ENCODE measurements at regions not wholly inside any gene's neighbourhood (a gene's known extent, or its start where the extent isn't known, plus 50 kb on each side); places are given as distances from the start of the nearest gene placed in this dataset.

GRCh38 chr20:12435268-12435667, 517.6 kb downstream of the BTBD3 start:
- no peaks in the 10 kb centered on the region for H3K4me1 Mint-ChIP-seq
- DNase-seq (no peak), ATAC-seq (ENCODE audit: low read depth in 2 of 2) (no peak)
- H3K27ac Mint-ChIP-seq = no peak overlapping the region
- H3K4me3 Mint-ChIP-seq = no peak overlapping the region
- H3K27me3 ChIP-seq (ENCODE audit: control insufficient read depth, insufficient read depth, low read length) = no peaks in the 10 kb centered on the region
- H3K9me3 Mint-ChIP-seq = peaks cover 0 to 28% (median 7%) of the 10 kb centered on the region in 7 donors
- H3K27me3 Mint-ChIP-seq = no peaks in the 10 kb centered on the region
- H3K9me3 ChIP-seq (ENCODE audit: control insufficient read depth in 2 of 2, low read length in 2 of 2) = no peaks in the 10 kb centered on the region
- H3K4me1 ChIP-seq (ENCODE audit: control insufficient read depth, insufficient read depth, low read length, poor library complexity, severe bottlenecking) = no peaks in the 10 kb centered on the region
- H3K36me3 ChIP-seq (ENCODE audit: control insufficient read depth, insufficient read depth, low read length) = no peaks in the 10 kb centered on the region
- no peak overlapping the region for H3K27ac ChIP-seq (ENCODE audit: insufficient read depth, low read length, poor library complexity, severe bottlenecking)
- H3K36me3 Mint-ChIP-seq = no peaks in the 10 kb centered on the region
- no peak overlapping the region for H3K4me3 ChIP-seq (ENCODE audit: low read depth, low read length)

GRCh38 chr20:12453711-12454110, 536.0 kb downstream of the BTBD3 start:
- H3K27me3 Mint-ChIP-seq = no peaks in the 10 kb centered on the region
- Histone ChIP-seq H3K9me3 (ENCODE audit: control insufficient read depth in 2 of 2, low read length in 2 of 2) (peaks cover 2 to 4% of the 10 kb centered on the region in 2 experiments), H3K4me3 (ENCODE audit: low read depth, low read length) (no peak overlapping the region), H3K27me3 (ENCODE audit: control insufficient read depth, insufficient read depth, low read length) (no peaks in the 10 kb centered on the region), H3K27ac (ENCODE audit: insufficient read depth, low read length, poor library complexity, severe bottlenecking) (no peak overlapping the region), H3K36me3 (ENCODE audit: control insufficient read depth, insufficient read depth, low read length) (no peaks in the 10 kb centered on the region), H3K4me1 (ENCODE audit: control insufficient read depth, insufficient read depth, low read length, poor library complexity, severe bottlenecking) (no peaks in the 10 kb centered on the region)
- peaks cover 0 to 29% (median 9%) of the 10 kb centered on the region in 7 donors for H3K9me3 Mint-ChIP-seq
- DNase-seq (no peak), ATAC-seq (ENCODE audit: low read depth in 2 of 2) (no peak)
- H3K4me3 Mint-ChIP-seq = no peak overlapping the region
- H3K4me1 Mint-ChIP-seq = no peaks in the 10 kb centered on the region
- no peaks in the 10 kb centered on the region for H3K36me3 Mint-ChIP-seq
- H3K27ac Mint-ChIP-seq = no peak overlapping the region

GRCh38 chr20:12455148-12455547, 537.5 kb downstream of the BTBD3 start:
- Histone ChIP-seq H3K4me1 (ENCODE audit: control insufficient read depth, insufficient read depth, low read length, poor library complexity, severe bottlenecking) (no peaks in the 10 kb centered on the region), H3K4me3 (ENCODE audit: low read depth, low read length) (no peak overlapping the region), H3K27ac (ENCODE audit: insufficient read depth, low read length, poor library complexity, severe bottlenecking) (no peak overlapping the region), H3K36me3 (ENCODE audit: control insufficient read depth, insufficient read depth, low read length) (no peaks in the 10 kb centered on the region), H3K27me3 (ENCODE audit: control insufficient read depth, insufficient read depth, low read length) (no peaks in the 10 kb centered on the region), H3K9me3 (ENCODE audit: control insufficient read depth in 2 of 2, low read length in 2 of 2) (peaks cover 0 to 4% of the 10 kb centered on the region in 2 experiments)
- H3K27ac Mint-ChIP-seq = no peak overlapping the region
- no peak overlapping the region for H3K4me3 Mint-ChIP-seq
- peaks cover 0 to 22% (median 9%) of the 10 kb centered on the region in 7 donors for H3K9me3 Mint-ChIP-seq
- DNase-seq = no peak
- no peaks in the 10 kb centered on the region for H3K27me3 Mint-ChIP-seq
- no peak for ATAC-seq (ENCODE audit: low read depth in 2 of 2)
- H3K4me1 Mint-ChIP-seq = no peaks in the 10 kb centered on the region
- no peaks in the 10 kb centered on the region for H3K36me3 Mint-ChIP-seq

- no peaks in the 10 kb centered on the region for H3K27me3 Mint-ChIP-seq
- ATAC-seq (ENCODE audit: low read depth in 2 of 2) (no peak), DNase-seq (no peak)
- Histone ChIP-seq H3K36me3 (ENCODE audit: control insufficient read depth, insufficient read depth, low read length) (no peaks in the 10 kb centered on the region), H3K27me3 (ENCODE audit: control insufficient read depth, insufficient read depth, low read length) (no peaks in the 10 kb centered on the region), H3K27ac (ENCODE audit: insufficient read depth, low read length, poor library complexity, severe bottlenecking) (no peak overlapping the region), H3K9me3 (ENCODE audit: control insufficient read depth in 2 of 2, low read length in 2 of 2) (no peaks in the 10 kb centered on the region), H3K4me1 (ENCODE audit: control insufficient read depth, insufficient read depth, low read length, poor library complexity, severe bottlenecking) (no peaks in the 10 kb centered on the region), H3K4me3 (ENCODE audit: low read depth, low read length) (no peak overlapping the region)
- H3K4me1 Mint-ChIP-seq = no peaks in the 10 kb centered on the region
- no peak overlapping the region for H3K4me3 Mint-ChIP-seq
- H3K9me3 Mint-ChIP-seq = peaks cover 0 to 36% (median 11%) of the 10 kb centered on the region in 7 donors
- no peak overlapping the region for H3K27ac Mint-ChIP-seq
- no peaks in the 10 kb centered on the region for H3K36me3 Mint-ChIP-seq
Measured at GRCh38 chr20:12458241-12458640, 540.5 kb downstream of the BTBD3 start.

DNA sequence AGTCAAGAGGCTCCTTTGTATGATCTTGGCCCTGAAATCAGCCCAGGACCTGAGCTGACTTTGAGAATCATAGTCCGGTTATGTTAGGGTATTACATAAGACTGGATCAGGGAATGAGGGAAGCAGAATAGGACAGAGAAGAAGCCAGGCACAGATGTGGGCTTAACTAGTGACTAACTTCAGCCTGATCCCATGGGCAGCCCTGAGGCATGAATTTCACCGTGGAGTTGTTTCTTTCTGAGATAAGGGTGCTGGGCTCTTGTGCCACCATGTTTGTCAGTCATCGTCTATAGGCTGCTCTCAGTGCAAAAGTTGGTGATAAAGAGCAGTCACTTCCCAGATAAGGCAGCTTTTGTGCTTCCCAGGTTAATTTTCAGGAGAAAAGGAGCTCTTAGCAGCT, 544.7 kb upstream of the SPTLC3 start:
- ATAC-seq (ENCODE audit: low read depth in 2 of 2) = no peak
- no peak overlapping the region for H3K4me3 Mint-ChIP-seq
- no peak overlapping the region for H3K27ac ChIP-seq (ENCODE audit: insufficient read depth, low read length, poor library complexity, severe bottlenecking)

DNA sequence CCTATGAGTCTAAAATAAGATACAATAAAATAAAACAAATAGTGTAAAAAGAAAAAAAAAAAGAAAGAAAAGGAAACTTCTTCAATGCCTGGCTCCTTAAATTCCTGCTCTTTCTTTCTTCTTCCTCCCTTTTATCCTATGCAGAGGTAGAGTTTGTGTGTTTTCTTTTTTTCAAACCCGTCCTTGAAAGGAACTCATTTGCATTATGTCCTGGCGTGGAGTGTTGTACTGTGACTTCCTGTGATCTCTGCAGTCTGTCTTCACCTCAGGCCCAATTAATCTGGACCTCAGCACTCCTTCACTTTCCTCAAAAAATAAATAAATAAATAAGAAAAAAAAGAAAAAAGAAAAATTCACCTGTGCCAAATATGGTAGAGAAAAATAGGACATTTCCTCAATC, 541.9 kb upstream of the SPTLC3 start:
- Mint-ChIP-seq H3K4me3 (no peak overlapping the region), H3K36me3 (no peaks in the 10 kb centered on the region), H3K27me3 (no peaks in the 10 kb centered on the region), H3K9me3 (peaks cover 0 to 39% (median 11%) of the 10 kb centered on the region in 7 donors), H3K27ac (no peak overlapping the region), H3K4me1 (peaks cover 0 to 2% (median 0%) of the 10 kb centered on the region in 4 donors)
- H3K27me3 ChIP-seq (ENCODE audit: control insufficient read depth, insufficient read depth, low read length) = no peaks in the 10 kb centered on the region
- peaks cover 0 to 10% of the 10 kb centered on the region in 2 experiments for H3K9me3 ChIP-seq (ENCODE audit: control insufficient read depth in 2 of 2, low read length in 2 of 2)
- ATAC-seq (ENCODE audit: low read depth in 2 of 2) (no peak), DNase-seq (no peak)
- no peaks in the 10 kb centered on the region for H3K4me1 ChIP-seq (ENCODE audit: control insufficient read depth, insufficient read depth, low read length, poor library complexity, severe bottlenecking)
- no peaks in the 10 kb centered on the region for H3K36me3 ChIP-seq (ENCODE audit: control insufficient read depth, insufficient read depth, low read length)
- no peak overlapping the region for H3K27ac ChIP-seq (ENCODE audit: insufficient read depth, low read length, poor library complexity, severe bottlenecking)
- H3K4me3 ChIP-seq (ENCODE audit: low read depth, low read length) = no peak overlapping the region

More for the DNA sequence above, 544.7 kb upstream of the SPTLC3 start:
- no peak for DNase-seq
- peaks cover 0 to 2% (median 0%) of the 10 kb centered on the region in 4 donors for H3K4me1 Mint-ChIP-seq
- no peaks in the 10 kb centered on the region for H3K36me3 ChIP-seq (ENCODE audit: control insufficient read depth, insufficient read depth, low read length)
- peaks cover 0 to 43% (median 5%) of the 10 kb centered on the region in 7 donors for H3K9me3 Mint-ChIP-seq
- H3K27me3 Mint-ChIP-seq = no peaks in the 10 kb centered on the region
- peaks cover 0 to 3% of the 10 kb centered on the region in 2 experiments for H3K9me3 ChIP-seq (ENCODE audit: control insufficient read depth in 2 of 2, low read length in 2 of 2)
- no peaks in the 10 kb centered on the region for H3K4me1 ChIP-seq (ENCODE audit: control insufficient read depth, insufficient read depth, low read length, poor library complexity, severe bottlenecking)
- H3K27ac Mint-ChIP-seq = no peak overlapping the region
- no peaks in the 10 kb centered on the region for H3K36me3 Mint-ChIP-seq
- H3K4me3 ChIP-seq (ENCODE audit: low read depth, low read length) = no peak overlapping the region
- no peaks in the 10 kb centered on the region for H3K27me3 ChIP-seq (ENCODE audit: control insufficient read depth, insufficient read depth, low read length)

DNA sequence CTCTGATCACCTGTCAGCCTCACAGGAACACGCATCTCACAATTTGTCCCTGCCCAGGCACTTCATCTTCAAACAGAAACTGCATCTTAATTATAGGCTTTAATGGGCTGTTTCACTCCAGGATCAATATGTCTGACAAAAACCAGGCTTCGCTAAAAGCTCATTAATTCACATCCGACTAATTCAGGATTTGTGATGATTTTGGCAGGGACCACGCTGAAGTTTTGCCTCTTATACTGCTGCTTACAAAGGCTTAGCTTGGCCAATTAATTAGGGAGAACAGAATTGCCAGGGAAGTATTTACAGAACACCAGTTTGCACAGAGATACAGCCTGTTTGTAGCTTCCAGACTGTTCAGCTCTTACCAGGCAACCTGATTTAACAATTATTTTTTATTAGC, 541.0 kb upstream of the SPTLC3 start:
- H3K27ac ChIP-seq (ENCODE audit: insufficient read depth, low read length, poor library complexity, severe bottlenecking) = no peak overlapping the region
- Mint-ChIP-seq H3K4me1 (peaks cover 0 to 2% (median 0%) of the 10 kb centered on the region in 4 donors), H3K27me3 (no peaks in the 10 kb centered on the region), H3K36me3 (no peaks in the 10 kb centered on the region), H3K27ac (no peak overlapping the region), H3K4me3 (no peak overlapping the region), H3K9me3 (peaks cover 0 to 38% (median 11%) of the 10 kb centered on the region in 7 donors)
- H3K36me3 ChIP-seq (ENCODE audit: control insufficient read depth, insufficient read depth, low read length) = no peaks in the 10 kb centered on the region
- no peak for ATAC-seq (ENCODE audit: low read depth in 2 of 2)
- peaks cover 0 to 10% of the 10 kb centered on the region in 2 experiments for H3K9me3 ChIP-seq (ENCODE audit: control insufficient read depth in 2 of 2, low read length in 2 of 2)
- H3K4me1 ChIP-seq (ENCODE audit: control insufficient read depth, insufficient read depth, low read length, poor library complexity, severe bottlenecking) = no peaks in the 10 kb centered on the region
- no peak for DNase-seq
- no peaks in the 10 kb centered on the region for H3K27me3 ChIP-seq (ENCODE audit: control insufficient read depth, insufficient read depth, low read length)
- no peak overlapping the region for H3K4me3 ChIP-seq (ENCODE audit: low read depth, low read length)

- no peaks in the 10 kb centered on the region for H3K36me3 ChIP-seq (ENCODE audit: control insufficient read depth, insufficient read depth, low read length)
- H3K27ac ChIP-seq (ENCODE audit: insufficient read depth, low read length, poor library complexity, severe bottlenecking) = no peak overlapping the region
- no peaks in the 10 kb centered on the region for H3K27me3 ChIP-seq (ENCODE audit: control insufficient read depth, insufficient read depth, low read length)
- Mint-ChIP-seq H3K9me3 (peaks cover 3 to 22% (median 12%) of the 10 kb centered on the region in 7 donors), H3K27me3 (no peaks in the 10 kb centered on the region), H3K27ac (no peak overlapping the region), H3K4me3 (no peak overlapping the region), H3K36me3 (no peaks in the 10 kb centered on the region), H3K4me1 (no peaks in the 10 kb centered on the region)
- no peaks in the 10 kb centered on the region for H3K4me1 ChIP-seq (ENCODE audit: control insufficient read depth, insufficient read depth, low read length, poor library complexity, severe bottlenecking)
- no peak for ATAC-seq (ENCODE audit: low read depth in 2 of 2)
- peaks cover 0 to 3% of the 10 kb centered on the region in 2 experiments for H3K9me3 ChIP-seq (ENCODE audit: control insufficient read depth in 2 of 2, low read length in 2 of 2)
- no peak for DNase-seq
- no peak overlapping the region for H3K4me3 ChIP-seq (ENCODE audit: low read depth, low read length)
Measured at GRCh38 chr20:12482661-12483060, 526.1 kb upstream of the SPTLC3 start.
